Mucosa of descending colon (tissue), 3 donors: ENCODE measurements at regions not wholly inside any gene's neighbourhood (a gene's known extent, or its start where the extent isn't known, plus 50 kb on each side); places are given as distances from the start of the nearest gene placed in this dataset.

Experiments used
- ATAC-seq: fragments of 200-7000 bp; cut with Tn5 transposase; one replicate; pipeline ENCODE4 v1.9.1; 2020; ENCODE audit warnings: mild to moderate bottlenecking, moderate library complexity
- DNase-seq, 3 donors: peaks; one replicate each; pipeline ENCODE4 v3.0.0-alpha.2; 2020
- H3K36me3 ChIP-seq: fragments of 200-600 bp; one replicate; pipeline ENCODE4 v1.8.0; 2021; ENCODE audit warnings: low read depth, mild to moderate bottlenecking
- H3K4me1 ChIP-seq: fragments of 200-600 bp; one replicate; pipeline ENCODE4 v1.8.0; 2021; ENCODE audit warnings: low read depth, mild to moderate bottlenecking
- H3K4me3 ChIP-seq: fragments of 200-600 bp; one replicate; pipeline ENCODE4 v1.8.0; 2021; ENCODE audit warnings: mild to moderate bottlenecking
- H3K9me3 ChIP-seq: fragments of 200-600 bp; one replicate; pipeline ENCODE4 v1.8.0; 2021; ENCODE audit warnings: mild to moderate bottlenecking
- CTCF ChIP-seq: fragments of 200-600 bp; IDR thresholded peaks from one replicate; pipeline ENCODE4 v1.8.0; 2022; ENCODE audit warnings: antibody characterized with exemption, mild to moderate bottlenecking
- intact Hi-C, 2 donors: fragments of 100-400 bp; cut with DNase I in 1 of 2; cut with micrococcal nuclease in 1 of 2; formaldehyde crosslinking; loops; one replicate each; pipeline versions ENCODE4 v1.11.0 to v1.11.1; 2022; cut with DNase I, micrococcal nuclease
- donor health status: DM: no; HTN: no; CAD: no; lungs with moderate emphysema.
- donor health status: DM: no; HTN: no; CAD: no.
- donor health status: DM: no; HTN: yes; CAD: no.

- intact Hi-C loops = no loop called here
- TF ChIP-seq CTCF = no peak
- H3K9me3 ChIP-seq = no peaks in the 10 kb centered on the region
- H3K4me3 ChIP-seq = no peak overlapping the region
- no peak for ATAC-seq
- H3K36me3 ChIP-seq = no peaks in the 10 kb centered on the region
- peaks cover 4% of the 10 kb centered on the region for H3K4me1 ChIP-seq
- no peak for DNase-seq
Measured at GRCh38 chr2:126975671-126976655, 77.3 kb downstream of the TEX51 start.

GRCh38 chr2:126976721-126977328 is 78.1 kb downstream of the TEX51 start:
- intact Hi-C loops = no loop called here
- H3K4me1 ChIP-seq = peaks cover 4% of the 10 kb centered on the region
- H3K4me3 ChIP-seq = no peak overlapping the region
- H3K9me3 ChIP-seq = no peaks in the 10 kb centered on the region
- ATAC-seq (no peak), DNase-seq (peak in 1 of 3 donors; percentile 41)
- TF ChIP-seq CTCF = no peak
- H3K36me3 ChIP-seq = no peaks in the 10 kb centered on the region

- no peak for DNase-seq
- TF ChIP-seq CTCF = no peak
- intact Hi-C loops = no loop called here
- ATAC-seq = no peak
- Histone ChIP-seq H3K4me1 (no peaks in the 10 kb centered on the region), H3K36me3 (no peaks in the 10 kb centered on the region), H3K4me3 (no peak overlapping the region), H3K9me3 (no peaks in the 10 kb centered on the region)
Measured at GRCh38 chr2:126978333-126978732, 79.6 kb downstream of the TEX51 start.

- no peak for TF ChIP-seq CTCF
- no peaks in the 10 kb centered on the region for H3K36me3 ChIP-seq
- intact Hi-C loops = no loop called here
Measured at GRCh38 chr2:126979039-126980003, 80.6 kb downstream of the TEX51 start.

GRCh38 chr2:126981476-126981875 is 82.8 kb downstream of the TEX51 start:
- DNase-seq (no peak), ATAC-seq (no peak)
- Histone ChIP-seq H3K36me3 (no peaks in the 10 kb centered on the region), H3K4me3 (no peak overlapping the region), H3K4me1 (no peaks in the 10 kb centered on the region), H3K9me3 (no peaks in the 10 kb centered on the region)
- intact Hi-C loops = no loop called here
- no peak for TF ChIP-seq CTCF

More at GRCh38 chr2:126979039-126980003, 80.6 kb downstream of the TEX51 start:
- ATAC-seq (no peak), DNase-seq (no peak)
- Histone ChIP-seq H3K4me1 (no peaks in the 10 kb centered on the region), H3K4me3 (no peak overlapping the region), H3K9me3 (no peaks in the 10 kb centered on the region)
